T-helper 1 cell treated with Interleukin-12 subunit alpha and Interleukin-12 subunit beta and Interleukin-4 antibody, amounts not matched to agents 30 μg/mL and 1 μg/mL, for 36 hours (primary cell): ENCODE measurements at regions not wholly inside any gene's neighbourhood (a gene's known extent, or its start where the extent isn't known, plus 50 kb on each side); places are given as distances from the start of the nearest gene placed in this dataset.
"Not testable (repeated sequence)": the region's sequence is repeated elsewhere in the genome, so short reads cannot be mapped to it uniquely, and the experiment has no call there.

Experiments
- H3K27ac Mint-ChIP-seq: one replicate; pipeline ENCODE4 v1.8.0; 2021; ENCODE audit warnings: mild to moderate bottlenecking, mixed read lengths
- H3K27me3 Mint-ChIP-seq: one replicate; pipeline ENCODE4 v1.8.0; 2021; ENCODE audit warnings: low read depth, mixed read lengths
- H3K36me3 Mint-ChIP-seq: one replicate; pipeline ENCODE4 v1.8.0; 2021; ENCODE audit warnings: low read depth, mixed read lengths
- H3K4me1 Mint-ChIP-seq: one replicate; pipeline ENCODE4 v1.8.0; 2021; ENCODE audit warnings: low read depth, mixed read lengths
- H3K4me3 Mint-ChIP-seq: one replicate; pipeline ENCODE4 v1.8.0; 2021; ENCODE audit warnings: mild to moderate bottlenecking, moderate library complexity, mixed read lengths
- H3K9me3 Mint-ChIP-seq: one replicate; pipeline ENCODE4 v1.8.0; 2021; ENCODE audit warnings: mixed read lengths

DNA sequence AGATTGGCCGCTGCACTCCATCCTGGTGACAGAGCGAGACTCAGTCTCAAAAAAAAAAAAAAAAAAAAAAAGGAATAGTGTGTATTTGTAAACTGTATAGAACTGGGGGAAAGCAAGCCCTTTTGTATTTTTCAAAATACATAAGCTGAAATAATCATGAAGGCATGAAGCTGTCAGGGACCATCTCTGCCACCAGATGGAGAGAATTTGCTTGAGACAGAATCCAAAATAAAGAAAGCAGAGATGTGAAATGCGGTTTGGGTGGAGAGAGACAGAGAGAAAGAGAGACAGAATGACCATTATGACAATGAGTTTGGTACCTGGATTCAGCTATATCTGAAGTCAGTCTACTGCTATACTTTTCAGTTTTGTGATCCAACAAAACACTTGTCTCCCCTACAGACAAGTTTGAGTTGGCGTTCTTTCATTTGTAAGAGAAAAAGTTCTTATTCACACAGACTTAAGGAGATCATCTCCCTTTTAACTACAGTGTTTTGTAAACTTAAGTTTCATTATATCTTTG lies 155.7 kb upstream of the LRIG3 start:
- Mint-ChIP-seq H3K36me3 (no peaks in the 10 kb centered on the region), H3K4me3 (no peak overlapping the region), H3K9me3 (no peaks in the 10 kb centered on the region), H3K4me1 (no peaks in the 10 kb centered on the region), H3K27ac (no peak overlapping the region), H3K27me3 (no peaks in the 10 kb centered on the region)

DNA sequence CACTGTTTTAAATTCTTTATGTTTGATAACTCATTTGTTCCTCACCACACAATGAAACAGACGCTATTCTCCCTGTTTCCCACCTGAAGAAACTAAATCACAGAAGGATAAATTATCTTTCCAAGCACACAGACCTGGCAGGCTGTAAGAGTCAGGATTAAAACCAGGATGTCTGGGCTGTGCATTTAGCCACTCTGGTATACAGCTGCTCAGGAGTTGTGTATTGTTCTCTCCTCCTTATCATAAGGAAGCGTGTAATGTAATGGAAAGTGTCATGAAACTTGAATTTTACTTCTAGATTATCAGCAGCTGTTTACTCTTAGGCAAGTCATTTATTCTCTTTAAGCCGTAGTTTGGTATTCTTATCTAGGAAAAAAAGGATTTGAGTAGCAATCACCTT lies 154.8 kb upstream of the LRIG3 start:
- Mint-ChIP-seq H3K4me1 (no peaks in the 10 kb centered on the region), H3K27me3 (no peaks in the 10 kb centered on the region), H3K4me3 (no peak overlapping the region), H3K9me3 (no peaks in the 10 kb centered on the region), H3K36me3 (no peaks in the 10 kb centered on the region), H3K27ac (no peak overlapping the region)

DNA sequence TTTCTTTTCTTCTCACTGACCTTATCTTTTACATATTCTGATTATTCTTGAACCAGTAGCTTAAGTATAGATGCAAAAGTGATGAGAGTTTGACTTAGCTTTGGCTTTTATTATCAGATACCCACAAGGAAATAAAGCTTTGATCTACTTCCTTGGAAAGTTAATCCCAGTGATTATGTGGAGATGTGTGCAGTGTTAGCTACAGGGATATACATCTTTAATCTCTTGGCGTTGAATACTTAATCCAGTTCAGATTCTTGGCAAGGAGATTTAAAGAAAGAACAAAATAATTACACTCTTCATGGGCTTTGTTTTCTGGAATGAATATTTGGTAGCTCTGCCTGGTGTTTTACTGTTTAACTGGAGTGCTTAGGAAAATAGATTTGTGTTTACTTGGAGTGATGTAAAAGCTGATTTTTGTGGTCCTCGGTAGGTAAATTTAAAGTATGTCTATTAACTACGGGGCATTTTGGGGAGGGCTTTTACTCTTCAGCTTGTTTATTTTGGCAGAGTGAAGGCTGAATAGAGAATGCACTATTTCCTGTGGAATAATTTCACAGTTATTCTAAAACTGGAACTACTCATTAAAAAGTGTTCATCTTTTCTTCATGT lies 150.1 kb upstream of the LRIG3 start:
- Mint-ChIP-seq H3K9me3 (no peaks in the 10 kb centered on the region), H3K27ac (no peak overlapping the region), H3K36me3 (no peaks in the 10 kb centered on the region), H3K4me1 (no peaks in the 10 kb centered on the region), H3K4me3 (no peak overlapping the region), H3K27me3 (no peaks in the 10 kb centered on the region)

DNA sequence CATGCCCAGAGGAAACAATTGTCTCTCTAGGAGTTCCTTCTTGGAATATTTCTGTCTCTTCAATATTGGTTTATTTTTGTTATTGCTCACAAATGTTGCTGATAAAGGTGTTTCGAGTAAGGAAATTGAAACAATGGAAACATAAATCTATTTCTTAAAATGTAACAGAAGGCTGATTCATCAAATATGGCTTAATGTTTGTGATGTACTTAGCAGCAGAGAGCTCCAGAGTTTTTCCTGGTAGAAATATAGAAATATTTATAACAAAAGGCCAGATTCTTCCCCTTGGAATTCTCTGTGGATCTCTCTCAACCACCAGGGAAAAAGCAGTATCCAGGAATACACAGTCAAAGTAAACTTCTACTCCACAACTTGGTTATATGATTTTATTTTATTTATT lies 149.2 kb upstream of the LRIG3 start:
- H3K27me3 Mint-ChIP-seq = no peaks in the 10 kb centered on the region
- H3K4me3 Mint-ChIP-seq = no peak overlapping the region
- no peak overlapping the region for H3K27ac Mint-ChIP-seq
- H3K4me1 Mint-ChIP-seq = no peaks in the 10 kb centered on the region
- H3K36me3 Mint-ChIP-seq = no peaks in the 10 kb centered on the region
- H3K9me3 Mint-ChIP-seq = no peaks in the 10 kb centered on the region

DNA sequence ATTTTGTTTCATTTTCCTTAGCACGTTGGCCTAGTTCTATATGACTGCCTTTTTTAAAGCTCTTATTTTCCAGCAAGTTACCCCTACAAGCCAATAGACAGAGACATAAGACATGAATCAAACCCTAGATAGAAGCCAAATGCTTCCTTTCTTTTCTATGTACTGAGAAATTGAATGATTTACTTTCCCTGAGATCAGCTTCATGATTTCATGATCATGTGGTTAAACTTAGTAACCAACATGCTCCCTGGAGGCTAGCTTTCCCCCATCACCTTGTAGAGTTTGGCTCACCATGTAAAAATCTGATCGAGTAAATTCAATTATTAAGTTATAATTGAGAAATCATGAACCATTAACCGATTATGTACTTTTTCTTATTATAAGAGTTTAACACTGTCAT lies 148.1 kb upstream of the LRIG3 start:
- H3K27me3 Mint-ChIP-seq = no peaks in the 10 kb centered on the region
- H3K36me3 Mint-ChIP-seq = no peaks in the 10 kb centered on the region
- no peak overlapping the region for H3K4me3 Mint-ChIP-seq
- no peaks in the 10 kb centered on the region for H3K9me3 Mint-ChIP-seq
- no peak overlapping the region for H3K27ac Mint-ChIP-seq
- H3K4me1 Mint-ChIP-seq = no peaks in the 10 kb centered on the region

DNA sequence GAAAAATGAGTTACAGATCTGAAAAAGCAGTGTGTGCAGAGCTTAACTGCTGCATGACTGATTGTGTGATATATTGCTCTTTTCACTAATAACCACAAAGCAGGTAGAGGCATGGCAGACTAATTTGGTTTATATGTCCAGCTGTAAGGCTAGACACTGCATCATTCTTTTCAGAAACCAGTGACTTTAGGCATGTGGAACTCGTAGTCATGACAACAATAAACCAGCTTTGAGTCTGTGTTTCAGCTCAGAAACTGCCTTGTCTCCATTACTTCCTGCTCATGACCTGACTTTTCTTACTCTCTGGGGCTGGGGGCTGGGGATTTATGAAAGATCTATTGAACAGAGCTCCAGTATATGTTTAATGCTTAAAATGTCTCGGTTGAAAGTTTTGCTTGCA lies 146.8 kb upstream of the LRIG3 start:
- no peak overlapping the region for H3K27ac Mint-ChIP-seq
- no peaks in the 10 kb centered on the region for H3K9me3 Mint-ChIP-seq
- no peaks in the 10 kb centered on the region for H3K27me3 Mint-ChIP-seq
- H3K4me1 Mint-ChIP-seq = no peaks in the 10 kb centered on the region
- H3K36me3 Mint-ChIP-seq = no peaks in the 10 kb centered on the region
- H3K4me3 Mint-ChIP-seq = no peak overlapping the region

DNA sequence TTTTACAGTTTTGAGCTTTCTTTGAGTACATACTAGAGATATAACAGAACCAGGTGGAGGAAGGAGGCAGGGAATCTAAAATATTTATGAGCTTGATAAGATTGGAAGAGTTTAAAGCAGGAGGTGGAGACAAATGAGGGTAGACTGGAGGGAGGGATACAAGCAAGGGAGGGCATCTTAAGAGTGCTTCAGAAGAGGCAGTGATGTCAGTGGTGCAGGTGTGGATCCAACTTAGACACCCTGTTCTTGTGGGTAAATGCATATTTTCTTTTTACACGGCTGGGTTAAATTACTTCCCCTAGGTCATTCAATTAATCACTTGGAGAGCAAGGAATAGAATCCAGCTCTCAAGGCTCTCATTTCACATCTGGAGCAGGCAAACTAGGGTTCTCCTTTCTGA lies 146.1 kb upstream of the LRIG3 start:
- Mint-ChIP-seq H3K36me3 (no peaks in the 10 kb centered on the region), H3K9me3 (no peaks in the 10 kb centered on the region), H3K27ac (no peak overlapping the region), H3K4me3 (no peak overlapping the region), H3K27me3 (no peaks in the 10 kb centered on the region), H3K4me1 (no peaks in the 10 kb centered on the region)

DNA sequence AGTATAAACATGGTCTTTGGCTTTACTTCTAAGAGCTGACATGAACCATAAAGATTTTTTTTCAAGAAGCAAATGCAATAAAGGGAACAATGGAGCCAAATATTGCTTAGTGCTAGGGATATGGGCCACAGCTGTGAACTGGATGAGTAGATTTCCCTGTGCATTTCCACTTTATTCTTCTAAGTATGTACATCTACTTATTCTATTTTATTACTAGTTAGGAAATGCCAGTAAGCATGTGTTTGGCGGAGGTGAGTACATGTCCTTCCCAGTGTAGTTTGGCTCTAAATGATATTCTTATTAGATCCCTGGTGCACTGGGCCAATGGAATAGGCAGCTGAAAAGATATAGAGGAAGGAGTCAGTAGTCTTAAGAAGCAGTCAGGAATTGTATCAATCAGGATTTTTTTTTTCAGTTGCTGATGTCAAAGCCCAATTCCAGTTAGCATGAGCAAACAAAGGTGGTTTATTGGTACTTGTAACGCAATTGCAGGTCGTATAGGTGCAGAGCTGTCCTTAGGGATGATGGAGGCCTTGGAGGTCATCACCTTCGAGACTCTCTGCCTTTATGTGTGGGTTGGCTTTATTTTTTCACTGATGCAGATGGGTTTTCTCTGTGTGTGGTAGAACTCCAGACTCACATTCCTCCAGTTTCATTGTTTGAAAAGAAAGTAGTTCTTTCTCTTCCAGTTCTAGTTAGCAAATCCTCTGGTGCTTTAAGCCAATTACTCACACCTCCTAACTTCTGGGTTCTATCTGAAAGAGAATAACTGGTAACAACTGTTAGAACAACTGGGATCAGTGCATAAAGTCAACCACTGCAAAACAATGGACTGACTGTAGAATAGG lies 139.0 kb upstream of the LRIG3 start:
- Mint-ChIP-seq H3K4me3 (no peak overlapping the region), H3K9me3 (no peaks in the 10 kb centered on the region), H3K4me1 (no peaks in the 10 kb centered on the region), H3K27ac (no peak overlapping the region), H3K27me3 (no peaks in the 10 kb centered on the region), H3K36me3 (no peaks in the 10 kb centered on the region)

DNA sequence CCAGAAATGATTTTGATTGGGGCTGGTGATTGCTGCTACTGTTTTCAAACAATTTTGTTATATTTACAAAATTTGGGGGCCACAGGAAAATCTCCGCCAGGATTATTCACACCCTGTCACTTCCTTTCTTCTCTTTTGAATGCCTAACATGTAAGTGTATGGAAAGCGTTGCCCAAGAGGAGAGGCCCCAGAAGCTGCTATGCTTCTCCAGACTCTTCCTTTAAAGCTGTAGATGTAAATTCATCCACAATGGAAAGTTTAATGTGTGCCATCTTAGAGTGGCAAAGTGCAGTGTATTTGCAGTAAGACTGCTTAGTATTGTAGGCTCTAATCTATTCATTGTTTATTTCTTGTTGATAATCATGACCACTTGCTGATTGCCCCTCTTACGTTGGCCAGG lies 136.7 kb upstream of the LRIG3 start:
- H3K27ac Mint-ChIP-seq = no peak overlapping the region
- no peaks in the 10 kb centered on the region for H3K9me3 Mint-ChIP-seq
- H3K27me3 Mint-ChIP-seq = no peaks in the 10 kb centered on the region
- H3K4me3 Mint-ChIP-seq = no peak overlapping the region
- no peaks in the 10 kb centered on the region for H3K4me1 Mint-ChIP-seq
- H3K36me3 Mint-ChIP-seq = no peaks in the 10 kb centered on the region

DNA sequence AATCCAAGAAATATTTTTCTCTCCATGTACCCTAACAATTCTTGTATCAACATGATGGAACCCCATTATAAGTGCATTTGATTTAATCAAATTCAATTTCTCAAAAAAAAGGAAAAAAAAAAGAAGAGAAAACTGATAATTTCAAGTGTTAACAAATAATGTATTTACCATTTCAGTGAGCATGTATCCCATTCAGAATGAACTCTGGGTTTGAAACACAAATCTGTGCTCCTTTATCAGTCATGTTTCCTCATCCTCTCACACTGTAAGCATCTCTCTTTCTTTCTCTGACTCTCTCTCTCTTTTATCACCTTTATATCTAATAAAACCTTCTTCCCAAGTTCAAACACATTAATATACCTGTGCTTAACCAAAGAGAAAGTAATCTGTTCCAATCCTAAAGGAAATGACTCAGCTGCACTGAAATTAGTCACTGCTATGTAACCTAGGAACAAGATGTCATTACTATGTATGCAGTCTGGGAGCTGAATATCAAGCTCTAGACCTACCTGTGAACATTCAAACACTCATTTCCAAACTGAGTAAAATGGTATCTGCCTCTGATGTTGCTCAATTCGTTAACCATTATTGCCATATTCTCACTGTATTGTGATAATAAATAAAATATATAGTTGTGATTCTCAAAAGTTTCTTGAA lies 135.0 kb upstream of the LRIG3 start:
- Mint-ChIP-seq H3K9me3 (no peaks in the 10 kb centered on the region), H3K4me3 (no peak overlapping the region), H3K36me3 (no peaks in the 10 kb centered on the region), H3K4me1 (no peaks in the 10 kb centered on the region), H3K27me3 (no peaks in the 10 kb centered on the region), H3K27ac (no peak overlapping the region)

DNA sequence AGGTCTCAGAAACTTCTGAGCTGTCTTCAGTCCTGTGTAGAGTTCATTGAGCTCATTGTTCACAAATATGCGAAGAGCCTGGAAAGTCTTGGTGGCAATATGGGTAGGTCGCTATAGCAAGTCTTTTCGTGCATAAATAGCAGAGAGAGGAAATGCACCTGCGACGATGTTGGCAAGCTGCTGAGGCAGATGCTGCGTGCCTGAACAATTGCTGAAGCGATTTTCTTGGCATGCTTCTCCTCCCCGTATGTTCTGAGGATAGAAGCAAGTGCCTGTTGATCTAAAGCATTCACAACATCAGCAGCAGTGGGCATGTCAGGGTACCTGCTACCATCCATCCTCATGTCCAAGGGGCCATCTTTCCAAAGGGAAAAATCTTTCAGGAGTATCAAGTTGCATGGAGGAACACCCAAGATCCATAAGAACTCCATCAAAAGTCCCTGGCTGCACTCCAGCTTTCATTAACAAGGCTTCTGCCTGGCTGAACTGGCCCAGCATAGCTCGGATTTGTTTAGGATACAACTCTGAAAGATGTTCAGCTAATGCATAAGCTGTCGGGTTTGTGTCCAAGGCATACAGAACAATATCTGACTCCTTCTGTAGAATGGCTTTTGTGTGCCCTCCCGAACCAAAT lies 133.1 kb upstream of the LRIG3 start:
- H3K9me3 Mint-ChIP-seq, H3K4me1 Mint-ChIP-seq, H3K36me3 Mint-ChIP-seq, H3K27me3 Mint-ChIP-seq, H3K4me3 Mint-ChIP-seq, H3K27ac Mint-ChIP-seq: not testable (repeated sequence)

DNA sequence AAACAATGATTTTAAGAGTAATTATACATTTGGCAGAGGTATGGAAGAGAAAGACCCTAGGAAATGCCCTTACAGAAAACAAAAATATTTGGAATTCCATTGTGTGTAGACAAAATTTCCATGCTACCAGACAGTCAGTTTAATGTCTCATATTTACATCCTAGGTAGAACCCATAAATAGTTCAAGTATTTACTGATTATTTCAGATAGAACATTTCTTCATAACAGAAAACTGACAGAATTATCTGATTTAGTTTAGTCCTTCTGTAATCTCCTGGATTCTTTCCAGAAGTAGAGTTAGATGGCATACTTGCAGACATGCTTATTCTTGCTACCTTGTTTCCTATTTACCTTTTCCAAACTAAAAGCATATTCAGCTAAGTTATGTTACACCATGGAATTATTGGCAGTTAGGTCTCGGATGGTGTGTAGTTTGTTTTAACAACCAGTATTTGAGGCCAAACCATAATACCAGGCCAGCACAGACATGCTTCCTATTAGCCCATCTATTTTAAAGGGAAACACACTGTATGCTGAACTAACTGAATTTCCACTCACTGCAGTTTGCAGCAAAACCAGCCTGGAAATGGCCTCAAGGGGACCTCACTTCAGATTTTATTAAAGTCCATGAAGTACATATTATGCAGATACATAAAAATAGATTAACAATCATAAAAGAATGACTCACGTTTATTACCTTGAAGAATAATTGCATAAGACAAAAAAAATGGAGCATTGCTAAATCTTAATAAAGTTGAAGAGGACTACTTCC lies 126.6 kb upstream of the LRIG3 start:
- Mint-ChIP-seq H3K4me3 (no peak overlapping the region), H3K36me3 (no peaks in the 10 kb centered on the region), H3K27me3 (no peaks in the 10 kb centered on the region), H3K4me1 (no peaks in the 10 kb centered on the region), H3K9me3 (no peaks in the 10 kb centered on the region), H3K27ac (no peak overlapping the region)

DNA sequence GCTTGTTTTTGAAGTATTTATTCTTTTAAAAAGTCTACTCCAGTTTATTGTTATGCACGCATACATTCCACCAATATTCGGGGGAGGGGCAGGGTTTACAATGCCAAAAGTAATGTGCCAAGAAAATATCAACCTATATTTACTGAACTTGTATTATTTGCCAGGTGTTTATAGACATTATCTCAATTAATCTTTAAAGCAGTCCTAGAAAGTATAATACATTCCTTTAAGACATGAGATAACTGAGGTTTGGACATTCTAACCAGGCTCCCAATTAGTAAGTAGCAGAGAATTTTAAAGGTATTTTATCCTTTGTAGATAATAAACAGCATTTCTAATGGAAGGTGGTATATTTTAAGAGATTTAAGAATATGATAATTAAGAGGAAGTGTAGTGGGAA lies 124.5 kb upstream of the LRIG3 start:
- H3K27ac Mint-ChIP-seq = no peak overlapping the region
- no peak overlapping the region for H3K4me3 Mint-ChIP-seq
- H3K9me3 Mint-ChIP-seq = no peaks in the 10 kb centered on the region
- no peaks in the 10 kb centered on the region for H3K36me3 Mint-ChIP-seq
- no peaks in the 10 kb centered on the region for H3K27me3 Mint-ChIP-seq
- H3K4me1 Mint-ChIP-seq = no peaks in the 10 kb centered on the region
